HG03520 (cell line): ENCODE measurements at regions not wholly inside any gene's neighbourhood (a gene's known extent, or its start where the extent isn't known, plus 50 kb on each side); places are given as distances from the start of the nearest gene placed in this dataset.
"Not testable (repeated sequence)": the region's sequence is repeated elsewhere in the genome, so short reads cannot be mapped to it uniquely, and the experiment has no call there.

Experiments used
- ATAC-seq: cut with Tn5 transposase; IDR thresholded peaks from one replicate; pipeline ENCODE4 v1.9.1; 2021; ENCODE audit warnings: mild to moderate bottlenecking, moderate library complexity; ENCODE audit not compliant: unreplicated experiment

GRCh38 chr7:16933296-16934279 is 51.8 kb upstream of the AGR3 start:
- no peak for ATAC-seq

GRCh38 chr7:16934722-16935340 is 53.0 kb upstream of the AGR3 start:
- ATAC-seq: no peak

GRCh38 chr7:16935341-16935735 is 53.6 kb upstream of the AGR3 start:
- ATAC-seq: no peak

GRCh38 chr7:16936626-16937422 is 55.0 kb upstream of the AGR3 start:
- ATAC-seq: no peak

- no peak for ATAC-seq
These were observed 57.4 kb upstream of the AGR3 start for GRCh38 chr7:16939161-16939560.

- ATAC-seq: no peak
These were observed 59.0 kb upstream of the AGR3 start for GRCh38 chr7:16940776-16941175.

GRCh38 chr7:16942929-16943509 is 61.2 kb upstream of the AGR3 start:
- ATAC-seq: no peak

GRCh38 chr7:16944936-16945335 is 63.2 kb upstream of the AGR3 start:
- no peak for ATAC-seq

- no peak for ATAC-seq
These were observed 63.6 kb upstream of the AGR3 start for GRCh38 chr7:16945372-16945771.

GRCh38 chr7:16948110-16948509 is 66.3 kb upstream of the AGR3 start:
- not testable (repeated sequence) for ATAC-seq

GRCh38 chr7:16951483-16952080 is 69.8 kb upstream of the AGR3 start:
- ATAC-seq: no peak

- no peak for ATAC-seq
These were observed 72.5 kb upstream of the AGR3 start for GRCh38 chr7:16954321-16954720.

GRCh38 chr7:16958724-16959123 is 76.9 kb upstream of the AGR3 start:
- no peak for ATAC-seq

GRCh38 chr7:16960337-16960965 is 78.7 kb upstream of the AGR3 start:
- no peak for ATAC-seq

- ATAC-seq: no peak
These were observed 79.9 kb upstream of the AGR3 start for GRCh38 chr7:16961641-16962040.

- no peak for ATAC-seq
These were observed 81.3 kb upstream of the AGR3 start for GRCh38 chr7:16963044-16963443.

- not testable (repeated sequence) for ATAC-seq
These were observed 83.9 kb upstream of the AGR3 start for GRCh38 chr7:16965697-16966096.

GRCh38 chr7:16967300-16967811 is 85.6 kb upstream of the AGR3 start:
- ATAC-seq: no peak

GRCh38 chr7:16970732-16971482 is 89.1 kb upstream of the AGR3 start:
- no peak for ATAC-seq
